IMR-90 (cell line): ENCODE measurements at regions not wholly inside any gene's neighbourhood (a gene's known extent, or its start where the extent isn't known, plus 50 kb on each side); places are given as distances from the start of the nearest gene placed in this dataset.

ENCODE experiments used
- ATAC-seq: fragments of 200-7000 bp; cut with Tn5 transposase; 2 replicates; pipeline ENCODE4 v1.9.1; 2020; ENCODE audit warnings: low read depth, mild to moderate bottlenecking, moderate library complexity
- BruUV-seq: library from RNA; stranded (reverse); fragments of 400-500 nt; replicated peaks from 2 replicates; lab custom pipeline; 2021; lab: Mats Ljungman, UMichigan
- CTCF ChIA-PET: fragments of 300-600 bp; formaldehyde crosslinking; extraction: SDS; loops from one replicate; lab custom pipeline; 2021; ENCODE audit warnings: antibody characterized with exemption; lab: Yijun Ruan, JAX
- POLR2A ChIA-PET: fragments of 300-600 bp; sonication (Branson Sonifier 250); formaldehyde crosslinking; loops from one replicate; lab custom pipeline; 2022; ENCODE audit warnings: antibody characterized with exemption; ENCODE audit not compliant: unreplicated experiment; lab: Charles Lee
- DNase-seq: peaks from one replicate; pipeline ENCODE4 v3.0.0; 2013
- H2AFZ ChIP-seq: replicated peaks from 2 replicates; pipeline ENCODE3; 2013; ENCODE audit warnings: low read length, mild to moderate bottlenecking; ENCODE audit not compliant: poor library complexity
- H2AK5ac ChIP-seq: 2 replicates; pipeline ENCODE4 v1.6.1; 2013; ENCODE audit warnings: low read depth, low read length, inconsistent platforms
- H2AK9ac ChIP-seq: replicated peaks from 2 replicates; pipeline ENCODE3; 2013; ENCODE audit warnings: mild to moderate bottlenecking, low read depth, low read length, moderate library complexity; ENCODE audit not compliant: poor library complexity
- H2BK120ac ChIP-seq: 2 replicates; pipeline ENCODE4 v1.6.1; 2013; ENCODE audit warnings: low read depth, low read length, inconsistent platforms
- H2BK15ac ChIP-seq: 3 replicates; pipeline ENCODE4 v1.6.1; 2013; ENCODE audit warnings: low read depth, low read length, inconsistent platforms
- H2BK20ac ChIP-seq: 2 replicates; pipeline ENCODE4 v1.6.1; 2013; ENCODE audit warnings: low read depth, mild to moderate bottlenecking, inconsistent platforms, low read length, moderate library complexity
- H2BK5ac ChIP-seq: 2 replicates; pipeline ENCODE4 v1.6.1; 2013; ENCODE audit warnings: mild to moderate bottlenecking, low read depth, low read length, inconsistent platforms; ENCODE audit not compliant: poor library complexity, severe bottlenecking
- H3K14ac ChIP-seq: replicated peaks from 2 replicates; pipeline ENCODE4 v1.6.1; 2013; ENCODE audit warnings: low read depth, low read length, inconsistent platforms
- H3K18ac ChIP-seq: 2 replicates; pipeline ENCODE4 v1.6.1; 2013; ENCODE audit warnings: low read depth, low read length, control low read depth
- H3K23ac ChIP-seq: 2 replicates; pipeline ENCODE4 v1.6.1; 2013; ENCODE audit warnings: low read depth, low read length, inconsistent platforms
- H3K27ac ChIP-seq: 2 replicates; pipeline ENCODE4 v1.5.1; 2013; ENCODE audit warnings: mild to moderate bottlenecking, control low read depth, low read length; ENCODE audit not compliant: insufficient read depth
- H3K27me3 ChIP-seq: 2 replicates; pipeline ENCODE4 v1.6.1; 2013; ENCODE audit warnings: low read length; ENCODE audit not compliant: control insufficient read depth, insufficient read depth
- H3K36me3 ChIP-seq: 2 replicates; pipeline ENCODE4 v1.6.1; 2013; ENCODE audit warnings: low read length, mixed read lengths; ENCODE audit not compliant: control insufficient read depth, insufficient read depth
- H3K4ac ChIP-seq: 2 replicates; pipeline ENCODE4 v1.6.1; 2013; ENCODE audit warnings: low read depth, low read length, inconsistent platforms
- H3K4me1 ChIP-seq: 2 replicates; pipeline ENCODE4 v1.6.1; 2013; ENCODE audit warnings: low read length, mixed read lengths; ENCODE audit not compliant: control insufficient read depth, insufficient read depth
- H3K4me2 ChIP-seq: 2 replicates; pipeline ENCODE4 v1.6.1; 2013; ENCODE audit warnings: low read depth, mild to moderate bottlenecking, control low read depth, low read length, moderate library complexity
- H3K4me3 ChIP-seq: 2 replicates; pipeline ENCODE4 v1.5.1; 2013; ENCODE audit warnings: low read depth, mild to moderate bottlenecking, control low read depth, low read length, moderate library complexity; ENCODE audit not compliant: insufficient read depth
- H3K56ac ChIP-seq: 2 replicates; pipeline ENCODE4 v1.6.1; 2013; ENCODE audit warnings: low read length, inconsistent platforms; ENCODE audit not compliant: insufficient read depth; ENCODE audit errors: extremely low read depth
- H3K79me1 ChIP-seq, 2 experiments: 2 replicates each; pipeline ENCODE4 v1.6.1; 2013; ENCODE audit warnings: low read length in 2 of 2, inconsistent platforms in 1 of 2, low read depth in 1 of 2
- H3K9ac ChIP-seq: 2 replicates; pipeline ENCODE4 v1.6.1; 2013; ENCODE audit warnings: low read depth, low read length, control low read depth
- H3K9me1 ChIP-seq: 2 replicates; pipeline ENCODE4 v1.6.1; 2013; ENCODE audit warnings: low read length, inconsistent platforms; ENCODE audit not compliant: insufficient read depth
- H3K9me3 ChIP-seq: 2 replicates; pipeline ENCODE4 v1.6.1; 2013; ENCODE audit warnings: low read length; ENCODE audit not compliant: control insufficient read depth, insufficient read depth
- H4K20me1 ChIP-seq: 2 replicates; pipeline ENCODE4 v1.6.1; 2013; ENCODE audit warnings: low read length, inconsistent platforms; ENCODE audit not compliant: insufficient read depth
- H4K5ac ChIP-seq: 2 replicates; pipeline ENCODE4 v1.6.1; 2013; ENCODE audit warnings: mild to moderate bottlenecking, low read depth, low read length, control low read depth
- H4K8ac ChIP-seq, 2 experiments: 2 replicates each; pipeline ENCODE4 v1.6.1; 2013; ENCODE audit warnings: low read depth in 2 of 2, low read length in 2 of 2, control low read depth in 1 of 2, inconsistent platforms in 1 of 2
- H4K91ac ChIP-seq: 2 replicates; pipeline ENCODE4 v1.6.1; 2013; ENCODE audit warnings: low read depth, low read length, inconsistent platforms; ENCODE audit not compliant: insufficient read depth
- BHLHE40 ChIP-seq: fragments of 150-350 bp; IDR thresholded peaks from 2 replicates; pipeline ENCODE4 v1.6.1; 2016; ENCODE audit warnings: mild to moderate bottlenecking, low read depth, low read length
- CEBPB ChIP-seq: IDR thresholded peaks from 2 replicates; pipeline ENCODE4 v1.6.1; 2012; ENCODE audit warnings: low read depth, low read length, improper control_type of control experiment
- CHD1 ChIP-seq: IDR thresholded peaks from 2 replicates; pipeline ENCODE4 v1.6.1; 2012; ENCODE audit warnings: low read depth, low read length, improper control_type of control experiment
- FOS ChIP-seq: fragments of 150-350 bp; IDR thresholded peaks from 2 replicates; pipeline ENCODE4 v1.6.1; 2016; ENCODE audit warnings: low read depth, low read length
- MAFK ChIP-seq: IDR thresholded peaks from 2 replicates; pipeline ENCODE4 v1.6.1; 2012; ENCODE audit warnings: low read depth, low read length, improper control_type of control experiment
- MAZ ChIP-seq: IDR thresholded peaks from 2 replicates; pipeline ENCODE4 v1.6.1; 2012; ENCODE audit warnings: low read depth, mild to moderate bottlenecking, low read length, improper control_type of control experiment, moderate library complexity, borderline replicate concordance
- MXI1 ChIP-seq: IDR thresholded peaks from 2 replicates; pipeline ENCODE4 v1.6.1; 2012; ENCODE audit warnings: low read depth, mild to moderate bottlenecking, low read length, moderate library complexity, borderline replicate concordance
- NFE2L2 ChIP-seq: fragments of 150-350 bp; IDR thresholded peaks from 2 replicates; pipeline ENCODE4 v1.6.1; 2016; ENCODE audit warnings: low read depth, mild to moderate bottlenecking, low read length
- POLR2A ChIP-seq: IDR thresholded peaks from 2 replicates; pipeline ENCODE4 v1.6.1; 2012; ENCODE audit warnings: mild to moderate bottlenecking, low read depth, low read length
- RAD21 ChIP-seq: IDR thresholded peaks from 2 replicates; pipeline ENCODE4 v1.6.1; 2012; ENCODE audit warnings: low read length, improper control_type of control experiment
- RCOR1 ChIP-seq: IDR thresholded peaks from 2 replicates; pipeline ENCODE4 v1.6.1; 2012; ENCODE audit warnings: mild to moderate bottlenecking, low read length, improper control_type of control experiment; ENCODE audit not compliant: insufficient replicate concordance
- RFX5 ChIP-seq: IDR thresholded peaks from 2 replicates; pipeline ENCODE4 v1.8.0; 2012; ENCODE audit warnings: low read depth, mild to moderate bottlenecking, low read length, moderate library complexity
- SMC3 ChIP-seq: fragments of 150-350 bp; IDR thresholded peaks from 2 replicates; pipeline ENCODE4 v1.6.1; 2016; ENCODE audit warnings: low read depth, mild to moderate bottlenecking, antibody characterized with exemption, low read length, moderate library complexity
- USF2 ChIP-seq: fragments of 150-350 bp; IDR thresholded peaks from 2 replicates; pipeline ENCODE4 v1.6.1; 2017; ENCODE audit warnings: mild to moderate bottlenecking, antibody characterized with exemption, low read length, low read depth
- WGBS, 2 experiments: methylation state at CpG; one replicate each; pipeline versions ENCODE4 v1.1.5 to v1.1.7; 2013; ENCODE audit warnings: missing lambda C conversion rate in 2 of 2; ENCODE audit not compliant: insufficient read length in 1 of 2; ENCODE audit errors: extremely low coverage in 2 of 2; 5-methylcytosine and 5-hydroxymethylcytosine counted together
- dilution Hi-C: fragments of 300-500 bp; cut with HindIII; formaldehyde crosslinking; loops from one replicate; pipeline ENCODE4 v1.14.3; 2018; ENCODE audit warnings: low sequenced_read_pairs; ENCODE audit not compliant: unreplicated experiment
- in situ Hi-C: fragments of 300-500 bp; cut with MboI; formaldehyde crosslinking; loops from 3 replicates; pipeline ENCODE4 v1.14.3; 2019; ENCODE audit warnings: low sequenced_read_pairs, inconsistent platforms, mixed read lengths
- intact Hi-C: fragments of 100-400 bp; cut with micrococcal nuclease; formaldehyde crosslinking; loops from 2 replicates; pipeline ENCODE4 v1.10.0; 2022
- TF ChIP-seq, protein P1 (sequence below): conservative IDR thresholded peaks from 2 replicates; pipeline ENCODE4 v1.5.1; 2012; ENCODE audit warnings: mild to moderate bottlenecking, low read depth, low read length, improper control_type of control experiment
- TF ChIP-seq, protein P2 (sequence below): fragments of 150-350 bp; IDR thresholded peaks from 2 replicates; pipeline ENCODE4 v1.6.1; 2016; ENCODE audit warnings: low read depth, mild to moderate bottlenecking, low read length, moderate library complexity, borderline replicate concordance

DNA sequence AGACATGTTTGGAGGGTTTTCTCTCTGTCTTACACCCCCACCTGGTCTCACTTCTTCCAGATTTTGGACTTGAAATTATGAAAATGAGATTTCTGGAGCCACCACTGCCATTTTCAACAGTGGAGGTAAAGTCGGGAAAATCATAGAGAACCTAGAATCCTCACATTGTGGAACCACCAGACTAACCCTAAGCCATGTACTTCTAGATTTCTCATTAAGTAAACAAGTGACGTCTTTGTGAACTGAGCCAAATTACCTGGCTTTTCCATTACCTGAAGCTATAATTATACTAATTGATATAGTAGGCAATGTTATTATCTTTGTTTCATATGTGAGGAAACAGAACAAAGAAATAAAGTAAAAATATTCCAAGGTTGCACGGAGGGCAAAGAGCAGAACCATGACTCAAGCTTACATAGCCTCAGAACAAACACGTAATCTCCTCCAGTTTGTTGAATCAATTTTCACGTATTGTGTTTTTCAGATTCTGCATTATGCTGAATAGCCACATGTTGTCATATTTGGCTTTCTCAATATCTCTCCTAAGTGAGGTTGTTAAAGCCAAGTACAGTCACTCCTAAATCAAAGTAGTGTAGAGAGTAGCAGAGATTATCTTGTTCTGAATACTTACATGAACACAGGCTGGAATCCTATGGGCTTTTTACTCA, 101.3 kb upstream of the CMC1 start:
- Histone ChIP-seq H2BK20ac (no peak overlapping the region), H3K9ac (no peak overlapping the region), H3K79me1 (no peaks in the 10 kb centered on the region), H4K8ac (no peak overlapping the region), H4K5ac (no peak overlapping the region), H3K36me3 (no peaks in the 10 kb centered on the region), H3K4me2 (no peak overlapping the region), H3K9me3 (no peaks in the 10 kb centered on the region), H3K23ac (no peak overlapping the region), H3K14ac (no peak overlapping the region), H2AK5ac (no peak overlapping the region), H2AFZ (no peak overlapping the region), H3K18ac (no peak overlapping the region), H3K4me3 (no peak overlapping the region), H2BK5ac (no peak overlapping the region), H3K9me1 (no peaks in the 10 kb centered on the region), H2BK120ac (no peak overlapping the region), H3K27ac (no peak overlapping the region), H4K91ac (no peak overlapping the region), H3K27me3 (no peaks in the 10 kb centered on the region), H2AK9ac (no peak overlapping the region), H3K56ac (no peak overlapping the region), H3K4ac (no peak overlapping the region), H4K20me1 (no peaks in the 10 kb centered on the region), H3K4me1 (no peaks in the 10 kb centered on the region), H2BK15ac (no peak overlapping the region)
- dilution Hi-C loops (no loop called here), in situ Hi-C loops (no loop called here), intact Hi-C loops (no loop called here)
- WGBS, 2 experiments: no CpG with 5 or more reads among the region's 5 CpGs
- DNase-seq (no peak), ATAC-seq (no peak)
- ChIA-PET POLR2A (no interaction called here), CTCF (no interaction called here)
- TF ChIP-seq USF2: no peak
- TF ChIP-seq RCOR1: no peak
- TF ChIP-seq FOS: no peak
- no peak for TF ChIP-seq RFX5
- no peak for TF ChIP-seq MAFK
- TF ChIP-seq BHLHE40: no peak
- TF ChIP-seq CHD1: no peak
- TF ChIP-seq POLR2A: no peak
- TF ChIP-seq NFE2L2: no peak
- TF ChIP-seq CEBPB: no peak
- TF ChIP-seq MAZ: no peak
- TF ChIP-seq, protein P1, sequence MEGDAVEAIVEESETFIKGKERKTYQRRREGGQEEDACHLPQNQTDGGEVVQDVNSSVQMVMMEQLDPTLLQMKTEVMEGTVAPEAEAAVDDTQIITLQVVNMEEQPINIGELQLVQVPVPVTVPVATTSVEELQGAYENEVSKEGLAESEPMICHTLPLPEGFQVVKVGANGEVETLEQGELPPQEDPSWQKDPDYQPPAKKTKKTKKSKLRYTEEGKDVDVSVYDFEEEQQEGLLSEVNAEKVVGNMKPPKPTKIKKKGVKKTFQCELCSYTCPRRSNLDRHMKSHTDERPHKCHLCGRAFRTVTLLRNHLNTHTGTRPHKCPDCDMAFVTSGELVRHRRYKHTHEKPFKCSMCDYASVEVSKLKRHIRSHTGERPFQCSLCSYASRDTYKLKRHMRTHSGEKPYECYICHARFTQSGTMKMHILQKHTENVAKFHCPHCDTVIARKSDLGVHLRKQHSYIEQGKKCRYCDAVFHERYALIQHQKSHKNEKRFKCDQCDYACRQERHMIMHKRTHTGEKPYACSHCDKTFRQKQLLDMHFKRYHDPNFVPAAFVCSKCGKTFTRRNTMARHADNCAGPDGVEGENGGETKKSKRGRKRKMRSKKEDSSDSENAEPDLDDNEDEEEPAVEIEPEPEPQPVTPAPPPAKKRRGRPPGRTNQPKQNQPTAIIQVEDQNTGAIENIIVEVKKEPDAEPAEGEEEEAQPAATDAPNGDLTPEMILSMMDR: no peak
- no peak for TF ChIP-seq SMC3
- TF ChIP-seq MXI1: no peak
- TF ChIP-seq RAD21: no peak
- TF ChIP-seq, protein P2, sequence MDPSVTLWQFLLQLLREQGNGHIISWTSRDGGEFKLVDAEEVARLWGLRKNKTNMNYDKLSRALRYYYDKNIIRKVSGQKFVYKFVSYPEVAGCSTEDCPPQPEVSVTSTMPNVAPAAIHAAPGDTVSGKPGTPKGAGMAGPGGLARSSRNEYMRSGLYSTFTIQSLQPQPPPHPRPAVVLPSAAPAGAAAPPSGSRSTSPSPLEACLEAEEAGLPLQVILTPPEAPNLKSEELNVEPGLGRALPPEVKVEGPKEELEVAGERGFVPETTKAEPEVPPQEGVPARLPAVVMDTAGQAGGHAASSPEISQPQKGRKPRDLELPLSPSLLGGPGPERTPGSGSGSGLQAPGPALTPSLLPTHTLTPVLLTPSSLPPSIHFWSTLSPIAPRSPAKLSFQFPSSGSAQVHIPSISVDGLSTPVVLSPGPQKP: no peak
- BruUV-seq: no TSS peak
